ENCODE measurements at regions not wholly inside any gene's neighbourhood (a gene's known extent, or its start where the extent isn't known, plus 50 kb on each side); places are given as distances from the start of the nearest gene placed in this dataset.

GRCh38 chr9:117821954-117822353 lies 117.8 kb downstream of the TLR4 start:
- WGBS (ENCODE audit: extremely low coverage, insufficient read length, low lambda C conversion rate), result no CpG with 5 or more reads among the region's 2 CpGs
- Mint-ChIP-seq H3K27me3 (ENCODE audit: low read depth) (no peaks in the 10 kb centered on the region), H3K9me3 (no peaks in the 10 kb centered on the region), H3K27ac (no peak overlapping the region), H3K4me1 (no peaks in the 10 kb centered on the region), H3K4me3 (no peak overlapping the region), H3K36me3 (ENCODE audit: insufficient read depth in 1 of 3, low read depth in 3 of 3) (no peaks in the 10 kb centered on the region)
- H2BK12ac ChIP-seq (ENCODE audit: insufficient read length, low read depth, low read length), result no peak overlapping the region
- 0 out of 2 replicates have a peak, but pooled peaks cover 2% of the 10 kb centered on the region for H3K4me1 ChIP-seq (ENCODE audit: insufficient read depth, low read length)
- H3K27me3 ChIP-seq (ENCODE audit: insufficient read depth, low read length), result no peaks in the 10 kb centered on the region
- H2AK5ac ChIP-seq (ENCODE audit: insufficient read length, low read length), result no peak overlapping the region
- H4K91ac ChIP-seq (ENCODE audit: insufficient read length, low read depth, low read length), result no peak overlapping the region
- H2BK20ac ChIP-seq (ENCODE audit: low read depth, low read length, poor library complexity, severe bottlenecking), result no peak overlapping the region
- no peaks in the 10 kb centered on the region for H3K9me3 ChIP-seq (ENCODE audit: control insufficient read depth, low read depth, low read length)
- TF ChIP-seq, protein P1, sequence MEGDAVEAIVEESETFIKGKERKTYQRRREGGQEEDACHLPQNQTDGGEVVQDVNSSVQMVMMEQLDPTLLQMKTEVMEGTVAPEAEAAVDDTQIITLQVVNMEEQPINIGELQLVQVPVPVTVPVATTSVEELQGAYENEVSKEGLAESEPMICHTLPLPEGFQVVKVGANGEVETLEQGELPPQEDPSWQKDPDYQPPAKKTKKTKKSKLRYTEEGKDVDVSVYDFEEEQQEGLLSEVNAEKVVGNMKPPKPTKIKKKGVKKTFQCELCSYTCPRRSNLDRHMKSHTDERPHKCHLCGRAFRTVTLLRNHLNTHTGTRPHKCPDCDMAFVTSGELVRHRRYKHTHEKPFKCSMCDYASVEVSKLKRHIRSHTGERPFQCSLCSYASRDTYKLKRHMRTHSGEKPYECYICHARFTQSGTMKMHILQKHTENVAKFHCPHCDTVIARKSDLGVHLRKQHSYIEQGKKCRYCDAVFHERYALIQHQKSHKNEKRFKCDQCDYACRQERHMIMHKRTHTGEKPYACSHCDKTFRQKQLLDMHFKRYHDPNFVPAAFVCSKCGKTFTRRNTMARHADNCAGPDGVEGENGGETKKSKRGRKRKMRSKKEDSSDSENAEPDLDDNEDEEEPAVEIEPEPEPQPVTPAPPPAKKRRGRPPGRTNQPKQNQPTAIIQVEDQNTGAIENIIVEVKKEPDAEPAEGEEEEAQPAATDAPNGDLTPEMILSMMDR (conservative IDR thresholded peaks at IDR 0.05), result no peak
- no peak overlapping the region for H3K18ac ChIP-seq (ENCODE audit: insufficient read length, low read depth, low read length)
- no peak overlapping the region for H4K8ac ChIP-seq (replicated peaks; ENCODE audit: insufficient read length, low read depth, low read length)
- no peak overlapping the region for H3K4ac ChIP-seq (ENCODE audit: low read depth, low read length)
- no peak overlapping the region for H4K5ac ChIP-seq (ENCODE audit: insufficient read length, low read depth, low read length)
- no peak for DNase-seq
- no peaks in the 10 kb centered on the region for H3K79me1 ChIP-seq (ENCODE audit: insufficient read depth, low read depth, low read length, poor library complexity, severe bottlenecking)
- H3K4me2 ChIP-seq (ENCODE audit: insufficient read depth, insufficient read length, low read length), result no peak overlapping the region
- H3K56ac ChIP-seq (ENCODE audit: insufficient read length, low read depth, low read length), result no peak overlapping the region
- no peak overlapping the region for H3T11ph ChIP-seq (ENCODE audit: low read length)
- no peaks in the 10 kb centered on the region for H3K79me2 ChIP-seq (ENCODE audit: insufficient read depth, low read length)
- H3K23me2 ChIP-seq (ENCODE audit: insufficient read length, low read depth, low read length, poor library complexity, severe bottlenecking), result no peaks in the 10 kb centered on the region
- H2AFZ ChIP-seq (ENCODE audit: low read length), result no peak overlapping the region
- no peak overlapping the region for H3K14ac ChIP-seq (ENCODE audit: insufficient read depth, low read length)
- no peak overlapping the region for H3K27ac ChIP-seq (ENCODE audit: insufficient read length, low read depth, low read length)
- H3K9ac ChIP-seq (ENCODE audit: extremely low read depth, insufficient read length, low read length), result no peak overlapping the region
- no peak overlapping the region for H3K23ac ChIP-seq (ENCODE audit: insufficient read length, low read depth, low read length)
- no peak overlapping the region for H2BK15ac ChIP-seq (ENCODE audit: low read depth, low read length)
- H2BK5ac ChIP-seq (ENCODE audit: insufficient read length, low read length), result no peak overlapping the region
- no peaks in the 10 kb centered on the region for H4K20me1 ChIP-seq (ENCODE audit: control insufficient read depth, insufficient read depth, insufficient read length)
- no peak overlapping the region for H2BK120ac ChIP-seq (ENCODE audit: low read depth, low read length, poor library complexity, severe bottlenecking)

Data from H9 (cell line).